Heart right ventricle (tissue), 16 donors: ENCODE measurements at regions not wholly inside any gene's neighbourhood (a gene's known extent, or its start where the extent isn't known, plus 50 kb on each side); places are given as distances from the start of the nearest gene placed in this dataset.

Source experiments
- ATAC-seq, 8 donors: fragments of 200-7000 bp; cut with Tn5 transposase; one replicate each; pipeline ENCODE4 v1.9.1; 2020; ENCODE audit warnings: mild to moderate bottlenecking in 8 of 8, moderate library complexity in 8 of 8, moderate number of reproducible peaks in 1 of 8
- DNase-seq, 2 donors: peaks; one replicate each; pipeline ENCODE4 v3.0.0-alpha.2; 2020
- H3K27ac ChIP-seq, 10 donors: fragments of 200-600 bp; sonication (generic) in 2 of 10; one replicate each; pipeline versions ENCODE4 v1.5.0 to v1.8.0; 2020 to 2022; ENCODE audit warnings: mild to moderate bottlenecking in 3 of 10
- H3K27me3 ChIP-seq, 7 donors: fragments of 200-600 bp; one replicate each; pipeline ENCODE4 v1.8.0; 2021 to 2022; ENCODE audit warnings: mild to moderate bottlenecking in 2 of 7
- H3K36me3 ChIP-seq, 9 donors: fragments of 200-600 bp; sonication (generic) in 1 of 9; one replicate each; pipeline versions ENCODE4 v1.5.0 to v1.8.0; 2020 to 2022; ENCODE audit warnings: mild to moderate bottlenecking in 2 of 9
- H3K4me1 ChIP-seq, 9 donors: fragments of 200-600 bp; sonication (generic) in 1 of 9; one replicate each; pipeline versions ENCODE4 v1.5.0 to v1.8.0; 2020 to 2022; ENCODE audit warnings: mild to moderate bottlenecking in 4 of 9
- H3K4me3 ChIP-seq, 10 donors: fragments of 200-600 bp; sonication (generic) in 2 of 10; one replicate each; pipeline versions ENCODE4 v1.5.0 to v1.8.0; 2020 to 2022; ENCODE audit warnings: mild to moderate bottlenecking in 7 of 10, moderate library complexity in 2 of 10
- H3K9me3 ChIP-seq, 11 donors: fragments of 200-600 bp in 10 of 11; sonication (generic) in 2 of 11; one replicate each; pipeline versions ENCODE4 v1.5.0 to v1.8.0; 2013 to 2022; ENCODE audit warnings: mild to moderate bottlenecking in 2 of 11, control low read depth in 1 of 11, moderate library complexity in 1 of 11
- WGBS, 2 donors: extraction: QIAGEN DNeasy Blood & Tissue Kit; methylation state at CpG; one replicate each; pipeline ENCODE4 v1.1.7; 2013; ENCODE audit warnings: inconsistent platforms in 1 of 2; 5-methylcytosine and 5-hydroxymethylcytosine counted together
- intact Hi-C, 10 donors: fragments of 100-400 bp; cut with DNase I; formaldehyde crosslinking; loops; one replicate each; pipeline versions ENCODE4 v1.11.1 to v1.14.2; 2022
- TF ChIP-seq, protein P1 (sequence below), 9 donors: fragments of 200-600 bp; sonication (generic) in 2 of 9; IDR thresholded peaks; one replicate each; pipeline versions ENCODE4 v1.5.0 to v1.8.0; 2021 to 2022; ENCODE audit warnings: antibody characterized with exemption in 9 of 9, mild to moderate bottlenecking in 5 of 9, moderate library complexity in 1 of 9
- donor health status: Arrhythmogenic right ventricular cardiomyopathy.
- donor health status: ischemic (EF 13 %, LVEDD 7.1; RV severe dilation, severe dysfunction).
- donor health status: healthy with polysubstance abuse.
- donor health status: DM: no; HTN: yes; CAD: no.
- donor health status: DM: no; HTN: no; CAD: no.
- donor health status: ischemic (EF 25% LVEDD 6.9; RV normal size, moderate dysfunction).
- donor health status: ischemic (EF 25% LVEDD 5.7; RV mildly dilated, moderate dysfunction).
- donor health status: healthy.
- donor health status: DM: yes; HTN: yes; CAD: no.
- donor health status: Ischemic cardiomyopathy.
- donor health status: ischemic (EF 35%, LVEDD 5.7; RV mildly dilated, moderate dysfunction).
- donor health status: nonischemic (EF 11% LVEDD 7.7; RV severe dilation, severe dysfunction).
- donor health status: DM: yes; HTN: yes; CAD: no.
- donor health status: PGD.
- donor health status: ischemic (EF 29% LVEDD 5.4; RV normal size, mild dysfunction).
- donor health status: nonischemic (EF 23%, LVEDD 6.1; RV moderate dilation, normal function).

DNA sequence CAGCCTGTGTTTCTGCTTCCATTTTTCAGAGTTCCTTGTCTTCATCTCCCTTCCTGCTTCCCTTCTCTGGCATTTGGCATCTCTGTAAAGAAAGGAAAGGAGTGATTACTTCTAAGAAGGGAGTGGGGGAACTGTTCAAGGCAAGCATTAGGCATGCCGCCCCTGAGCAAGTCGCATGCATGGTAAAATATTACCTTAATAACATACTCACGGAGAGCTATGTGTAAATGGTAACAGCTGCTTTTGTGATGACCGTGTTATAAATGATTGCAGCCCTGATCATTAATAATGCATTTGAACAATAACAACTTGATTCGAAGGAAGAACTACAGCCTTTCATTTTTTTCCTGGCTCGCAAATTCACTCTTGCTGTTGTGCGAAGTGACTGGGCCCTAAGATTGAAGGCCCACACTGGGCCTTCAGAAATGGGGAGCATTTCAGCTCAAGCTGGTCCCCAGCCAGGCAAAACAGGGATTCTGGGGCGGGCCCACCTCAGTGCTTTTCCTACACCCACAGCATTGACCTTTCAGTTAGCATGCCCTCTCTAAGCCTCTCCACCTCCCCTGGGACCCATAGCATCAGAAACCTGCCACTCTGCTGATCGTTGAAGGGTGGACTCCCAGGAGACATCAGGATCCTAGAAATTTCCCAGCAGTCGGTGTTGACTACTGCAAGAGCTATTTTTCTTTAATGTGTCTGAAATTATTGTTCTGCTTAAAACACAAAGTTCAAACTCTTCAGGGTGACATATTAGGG is 263.0 kb upstream of the CADM1 start:
- Histone ChIP-seq H3K27ac (no peak overlapping the region), H3K27me3 (no peaks in the 10 kb centered on the region), H3K4me3 (no peak overlapping the region), H3K36me3 (no peaks in the 10 kb centered on the region), H3K9me3 (no peaks in the 10 kb centered on the region), H3K4me1 (no peaks in the 10 kb centered on the region)
- intact Hi-C loops, result no loop called here
- ATAC-seq (no peak), DNase-seq (no peak)
- WGBS, 2 donors, result 84 to 92% methylated on average over 10 of the region's 10 CpGs
- TF ChIP-seq, protein P1, sequence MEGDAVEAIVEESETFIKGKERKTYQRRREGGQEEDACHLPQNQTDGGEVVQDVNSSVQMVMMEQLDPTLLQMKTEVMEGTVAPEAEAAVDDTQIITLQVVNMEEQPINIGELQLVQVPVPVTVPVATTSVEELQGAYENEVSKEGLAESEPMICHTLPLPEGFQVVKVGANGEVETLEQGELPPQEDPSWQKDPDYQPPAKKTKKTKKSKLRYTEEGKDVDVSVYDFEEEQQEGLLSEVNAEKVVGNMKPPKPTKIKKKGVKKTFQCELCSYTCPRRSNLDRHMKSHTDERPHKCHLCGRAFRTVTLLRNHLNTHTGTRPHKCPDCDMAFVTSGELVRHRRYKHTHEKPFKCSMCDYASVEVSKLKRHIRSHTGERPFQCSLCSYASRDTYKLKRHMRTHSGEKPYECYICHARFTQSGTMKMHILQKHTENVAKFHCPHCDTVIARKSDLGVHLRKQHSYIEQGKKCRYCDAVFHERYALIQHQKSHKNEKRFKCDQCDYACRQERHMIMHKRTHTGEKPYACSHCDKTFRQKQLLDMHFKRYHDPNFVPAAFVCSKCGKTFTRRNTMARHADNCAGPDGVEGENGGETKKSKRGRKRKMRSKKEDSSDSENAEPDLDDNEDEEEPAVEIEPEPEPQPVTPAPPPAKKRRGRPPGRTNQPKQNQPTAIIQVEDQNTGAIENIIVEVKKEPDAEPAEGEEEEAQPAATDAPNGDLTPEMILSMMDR (IDR thresholded peaks at IDR 0.05), result no peak

DNA sequence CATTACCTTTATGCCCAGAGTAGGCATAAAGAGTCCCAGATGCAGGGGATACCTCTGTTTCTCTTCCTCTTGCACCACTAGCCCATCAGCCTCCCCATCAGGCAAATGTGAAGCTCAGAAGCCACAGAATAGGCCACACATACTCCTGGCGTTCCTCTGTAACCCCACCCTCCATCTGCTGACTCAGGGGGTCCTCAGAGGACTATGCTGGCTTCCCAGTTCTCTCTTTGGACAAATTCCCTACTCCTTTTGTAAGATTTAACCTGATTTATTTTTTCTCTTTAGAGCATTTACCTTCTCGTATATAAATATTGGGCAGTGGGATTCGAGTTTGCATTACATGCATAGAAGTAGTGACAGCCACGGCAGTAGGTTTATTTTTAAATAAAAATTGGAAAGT is 262.3 kb upstream of the CADM1 start:
- no peak overlapping the region for H3K27ac ChIP-seq
- no peaks in the 10 kb centered on the region for H3K4me1 ChIP-seq
- H3K4me3 ChIP-seq, result no peak overlapping the region
- no peaks in the 10 kb centered on the region for H3K9me3 ChIP-seq
- DNase-seq, result no peak
- intact Hi-C loops, result no loop called here
- H3K27me3 ChIP-seq, result no peaks in the 10 kb centered on the region
- 91 to 93% methylated on average over 4 of the region's 4 CpGs for WGBS, 2 donors
- H3K36me3 ChIP-seq, result no peaks in the 10 kb centered on the region
- no peak for ATAC-seq
- TF ChIP-seq, protein P1 (IDR thresholded peaks at IDR 0.05), result no peak

DNA sequence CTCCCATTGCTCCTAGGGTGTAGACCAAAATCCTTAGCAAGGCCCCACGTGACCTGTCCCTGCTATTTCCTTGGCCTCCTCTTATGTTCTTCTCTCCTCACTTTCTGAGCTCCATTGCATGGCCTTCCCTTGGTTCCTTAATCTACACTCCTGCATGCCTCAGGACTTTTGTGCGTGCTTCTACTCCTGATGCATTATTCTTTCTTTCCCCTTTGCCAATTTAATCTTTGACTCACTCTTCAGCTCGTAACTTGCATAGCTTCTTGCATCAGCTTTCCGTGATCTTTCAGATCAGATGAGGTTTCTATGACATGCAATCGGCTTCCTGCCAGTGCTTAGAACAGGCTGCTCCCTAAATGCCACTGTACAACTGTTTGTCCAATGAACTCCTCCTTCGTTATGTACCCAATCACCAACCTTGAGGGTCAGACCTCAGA is 261.6 kb upstream of the CADM1 start:
- 93 to 95% methylated on average over 6 of the region's 6 CpGs for WGBS, 2 donors
- TF ChIP-seq, protein P1 (IDR thresholded peaks at IDR 0.05), result no peak
- DNase-seq, result no peak
- intact Hi-C loops, result no loop called here
- H3K27me3 ChIP-seq, result peaks cover 0 to 1% (median 0%) of the 10 kb centered on the region in 7 donors
- H3K9me3 ChIP-seq, result no peaks in the 10 kb centered on the region
- ATAC-seq, result no peak
- H3K27ac ChIP-seq, result no peak overlapping the region
- peaks cover 0 to 5% (median 0%) of the 10 kb centered on the region in 9 donors for H3K4me1 ChIP-seq
- H3K4me3 ChIP-seq, result no peak overlapping the region
- H3K36me3 ChIP-seq, result no peaks in the 10 kb centered on the region

DNA sequence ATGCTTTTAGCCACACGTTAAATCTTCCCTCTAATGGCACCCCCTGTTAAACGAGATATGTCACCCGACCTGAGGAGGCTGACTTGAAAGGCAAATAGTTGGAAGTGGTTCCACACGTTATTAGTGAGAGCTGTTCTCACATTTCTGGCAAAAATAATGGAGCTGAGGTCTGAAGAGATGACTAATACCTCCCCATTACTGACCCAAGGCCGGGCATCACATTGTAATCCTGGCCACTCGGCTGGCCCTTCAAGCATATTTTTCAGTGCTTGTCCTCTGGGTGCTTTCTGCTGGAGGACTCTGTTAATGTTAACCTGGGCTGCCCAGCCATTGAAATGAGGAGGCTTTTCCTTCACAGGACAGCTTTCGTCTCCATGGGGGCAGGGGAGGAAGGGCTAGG is 260.0 kb upstream of the CADM1 start:
- Histone ChIP-seq H3K36me3 (no peaks in the 10 kb centered on the region), H3K4me3 (no peak overlapping the region), H3K9me3 (no peaks in the 10 kb centered on the region), H3K4me1 (peaks cover 0 to 21% (median 13%) of the 10 kb centered on the region in 9 donors), H3K27ac (no peak overlapping the region), H3K27me3 (peaks cover 0 to 18% (median 0%) of the 10 kb centered on the region in 7 donors)
- DNase-seq, result no peak
- TF ChIP-seq, protein P1 (IDR thresholded peaks at IDR 0.05), result no peak
- intact Hi-C loops, result no loop called here
- WGBS, 2 donors, result 74 to 76% methylated on average over 7 of the region's 7 CpGs
- no peak for ATAC-seq
